Liver (tissue), 3 donors: ENCODE measurements at regions not wholly inside any gene's neighbourhood (a gene's known extent, or its start where the extent isn't known, plus 50 kb on each side); places are given as distances from the start of the nearest gene placed in this dataset.

ENCODE experiments used
- EGR1 ChIP-seq, 2 donors: IDR thresholded peaks; 2 replicates each; pipeline ENCODE4 v1.6.1; 2016 to 2018; ENCODE audit warnings: antibody characterized with exemption in 2 of 2, low read depth in 2 of 2
- FOXA1 ChIP-seq: IDR thresholded peaks from 2 replicates; pipeline ENCODE4 v1.6.1; 2016; ENCODE audit warnings: antibody characterized with exemption
- GABPA ChIP-seq, 2 donors: IDR thresholded peaks in 1 of 2; conservative IDR thresholded peaks in 1 of 2; 2 replicates each; pipeline ENCODE4 v1.6.1; 2016; ENCODE audit warnings: antibody characterized with exemption in 2 of 2, mild to moderate bottlenecking in 1 of 2, moderate library complexity in 1 of 2
- HNF4A ChIP-seq, 2 donors: conservative IDR thresholded peaks; 2 replicates each; pipeline ENCODE4 v1.6.1; 2016; ENCODE audit warnings: antibody characterized with exemption in 2 of 2, mild to moderate bottlenecking in 2 of 2
- JUND ChIP-seq, 2 donors: IDR thresholded peaks; 2 replicates each; pipeline ENCODE4 v1.6.1; 2016; ENCODE audit warnings: antibody characterized with exemption in 2 of 2
- MAX ChIP-seq: IDR thresholded peaks from 2 replicates; pipeline ENCODE4 v1.6.1; 2016; ENCODE audit warnings: antibody characterized with exemption
- RAD21 ChIP-seq, 2 donors: IDR thresholded peaks; 2 replicates each; pipeline ENCODE4 v1.6.1; 2016; ENCODE audit warnings: antibody characterized with exemption in 2 of 2, mild to moderate bottlenecking in 2 of 2
- SP1 ChIP-seq: IDR thresholded peaks from 2 replicates; pipeline ENCODE4 v1.6.1; 2018; ENCODE audit warnings: antibody characterized with exemption, mild to moderate bottlenecking
- TAF1 ChIP-seq: conservative IDR thresholded peaks from 2 replicates; pipeline ENCODE4 v1.6.1; 2016; ENCODE audit warnings: antibody characterized with exemption, mild to moderate bottlenecking
- YY1 ChIP-seq: IDR thresholded peaks from 2 replicates; pipeline ENCODE4 v1.6.1; 2016; ENCODE audit warnings: antibody characterized with exemption, mild to moderate bottlenecking
- TF ChIP-seq, protein P1 (sequence below): fragments of 150-350 bp; IDR thresholded peaks from 2 replicates; pipeline ENCODE4 v1.5.1; 2017; ENCODE audit warnings: improper control_type of control experiment, low read depth, low read length; ENCODE audit not compliant: missing input control
- TF ChIP-seq, protein P2 (sequence below): IDR thresholded peaks from 2 replicates; pipeline ENCODE4 v1.6.1; 2016; ENCODE audit warnings: antibody characterized with exemption
- TF ChIP-seq, protein P3 (sequence below): IDR thresholded peaks from 2 replicates; pipeline ENCODE4 v1.6.1; 2016; ENCODE audit warnings: antibody characterized with exemption, mild to moderate bottlenecking
- donor health status: healthy.
- donor health status: healthy.

DNA sequence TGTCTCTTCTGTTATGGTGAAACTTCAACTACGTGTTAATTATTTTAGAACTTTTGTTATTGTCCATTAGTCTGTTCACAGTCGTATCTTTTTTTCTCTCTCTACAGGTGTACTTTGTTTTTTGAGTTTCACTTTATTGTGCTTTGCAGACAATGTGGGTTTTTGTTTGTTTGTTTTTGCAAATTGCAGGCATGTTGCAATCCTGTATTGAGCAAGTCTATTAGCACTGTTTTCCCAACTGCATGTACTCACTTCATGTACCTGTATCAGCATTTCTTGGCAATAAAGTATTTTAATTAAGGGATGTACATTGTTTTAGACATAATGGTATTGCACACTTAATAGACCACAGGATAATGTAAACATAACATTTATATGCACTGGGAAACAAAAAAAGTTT is 99.1 kb upstream of the FAM110C start:
- TF ChIP-seq, protein P1, sequence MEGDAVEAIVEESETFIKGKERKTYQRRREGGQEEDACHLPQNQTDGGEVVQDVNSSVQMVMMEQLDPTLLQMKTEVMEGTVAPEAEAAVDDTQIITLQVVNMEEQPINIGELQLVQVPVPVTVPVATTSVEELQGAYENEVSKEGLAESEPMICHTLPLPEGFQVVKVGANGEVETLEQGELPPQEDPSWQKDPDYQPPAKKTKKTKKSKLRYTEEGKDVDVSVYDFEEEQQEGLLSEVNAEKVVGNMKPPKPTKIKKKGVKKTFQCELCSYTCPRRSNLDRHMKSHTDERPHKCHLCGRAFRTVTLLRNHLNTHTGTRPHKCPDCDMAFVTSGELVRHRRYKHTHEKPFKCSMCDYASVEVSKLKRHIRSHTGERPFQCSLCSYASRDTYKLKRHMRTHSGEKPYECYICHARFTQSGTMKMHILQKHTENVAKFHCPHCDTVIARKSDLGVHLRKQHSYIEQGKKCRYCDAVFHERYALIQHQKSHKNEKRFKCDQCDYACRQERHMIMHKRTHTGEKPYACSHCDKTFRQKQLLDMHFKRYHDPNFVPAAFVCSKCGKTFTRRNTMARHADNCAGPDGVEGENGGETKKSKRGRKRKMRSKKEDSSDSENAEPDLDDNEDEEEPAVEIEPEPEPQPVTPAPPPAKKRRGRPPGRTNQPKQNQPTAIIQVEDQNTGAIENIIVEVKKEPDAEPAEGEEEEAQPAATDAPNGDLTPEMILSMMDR: no peak
- TF ChIP-seq MAX (peak; percentile 19), HNF4A (conservative IDR thresholded peaks at IDR 0.05) (peak; percentile 12 to 46), EGR1 (IDR thresholded peaks at IDR 0.05; ENCODE audit: low read depth in 2 of 2) (no peak), FOXA1 (no peak), GABPA (IDR thresholded peaks at IDR 0.05 in 1 of 2, conservative IDR thresholded peaks at IDR 0.05 in 1 of 2) (no peak), YY1 (no peak), RAD21 (IDR thresholded peaks at IDR 0.05) (peak; percentile 19 to 36), JUND (IDR thresholded peaks at IDR 0.05) (peak in 1 of 2 donors; percentile 25), SP1 (no peak), TAF1 (no peak)
- TF ChIP-seq, protein P2, sequence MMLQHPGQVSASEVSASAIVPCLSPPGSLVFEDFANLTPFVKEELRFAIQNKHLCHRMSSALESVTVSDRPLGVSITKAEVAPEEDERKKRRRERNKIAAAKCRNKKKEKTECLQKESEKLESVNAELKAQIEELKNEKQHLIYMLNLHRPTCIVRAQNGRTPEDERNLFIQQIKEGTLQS: no peak
- TF ChIP-seq, protein P3, sequence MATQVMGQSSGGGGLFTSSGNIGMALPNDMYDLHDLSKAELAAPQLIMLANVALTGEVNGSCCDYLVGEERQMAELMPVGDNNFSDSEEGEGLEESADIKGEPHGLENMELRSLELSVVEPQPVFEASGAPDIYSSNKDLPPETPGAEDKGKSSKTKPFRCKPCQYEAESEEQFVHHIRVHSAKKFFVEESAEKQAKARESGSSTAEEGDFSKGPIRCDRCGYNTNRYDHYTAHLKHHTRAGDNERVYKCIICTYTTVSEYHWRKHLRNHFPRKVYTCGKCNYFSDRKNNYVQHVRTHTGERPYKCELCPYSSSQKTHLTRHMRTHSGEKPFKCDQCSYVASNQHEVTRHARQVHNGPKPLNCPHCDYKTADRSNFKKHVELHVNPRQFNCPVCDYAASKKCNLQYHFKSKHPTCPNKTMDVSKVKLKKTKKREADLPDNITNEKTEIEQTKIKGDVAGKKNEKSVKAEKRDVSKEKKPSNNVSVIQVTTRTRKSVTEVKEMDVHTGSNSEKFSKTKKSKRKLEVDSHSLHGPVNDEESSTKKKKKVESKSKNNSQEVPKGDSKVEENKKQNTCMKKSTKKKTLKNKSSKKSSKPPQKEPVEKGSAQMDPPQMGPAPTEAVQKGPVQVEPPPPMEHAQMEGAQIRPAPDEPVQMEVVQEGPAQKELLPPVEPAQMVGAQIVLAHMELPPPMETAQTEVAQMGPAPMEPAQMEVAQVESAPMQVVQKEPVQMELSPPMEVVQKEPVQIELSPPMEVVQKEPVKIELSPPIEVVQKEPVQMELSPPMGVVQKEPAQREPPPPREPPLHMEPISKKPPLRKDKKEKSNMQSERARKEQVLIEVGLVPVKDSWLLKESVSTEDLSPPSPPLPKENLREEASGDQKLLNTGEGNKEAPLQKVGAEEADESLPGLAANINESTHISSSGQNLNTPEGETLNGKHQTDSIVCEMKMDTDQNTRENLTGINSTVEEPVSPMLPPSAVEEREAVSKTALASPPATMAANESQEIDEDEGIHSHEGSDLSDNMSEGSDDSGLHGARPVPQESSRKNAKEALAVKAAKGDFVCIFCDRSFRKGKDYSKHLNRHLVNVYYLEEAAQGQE: peak; percentile 27
